ENCODE measurements at regions not wholly inside any gene's neighbourhood (a gene's known extent, or its start where the extent isn't known, plus 50 kb on each side); places are given as distances from the start of the nearest gene placed in this dataset.

GRCh38 chr13:96900986-96901385 is 93.3 kb downstream of the OXGR1 start:
- H3K4me1 ChIP-seq (ENCODE audit: low read depth), result peaks cover 16% of the 10 kb centered on the region
- H3K27ac ChIP-seq, result no peak overlapping the region
- H3K9me3 ChIP-seq (ENCODE audit: low read depth), result no peaks in the 10 kb centered on the region
- no peaks in the 10 kb centered on the region for H3K36me3 ChIP-seq
- no peak overlapping the region for H3K4me3 ChIP-seq
- TF ChIP-seq CTCF (IDR thresholded peaks at IDR 0.05; ENCODE audit: low read depth, low read length), result no peak
- no peaks in the 10 kb centered on the region for H3K27me3 ChIP-seq
- DNase-seq (ENCODE audit: low read depth in 1 of 2, low spot score in 1 of 2), result no peak

- no peaks in the 10 kb centered on the region for H3K36me3 ChIP-seq
- no peaks in the 10 kb centered on the region for H3K9me3 ChIP-seq (ENCODE audit: low read depth)
- no peak for DNase-seq (ENCODE audit: low read depth in 1 of 2, low spot score in 1 of 2)
- no peak overlapping the region for H3K27ac ChIP-seq
- H3K27me3 ChIP-seq, result no peaks in the 10 kb centered on the region
- peaks cover 16% of the 10 kb centered on the region for H3K4me1 ChIP-seq (ENCODE audit: low read depth)
- TF ChIP-seq CTCF (IDR thresholded peaks at IDR 0.05; ENCODE audit: low read depth, low read length), result no peak
- no peak overlapping the region for H3K4me3 ChIP-seq
Measured at GRCh38 chr13:96899946-96900345, 94.3 kb downstream of the OXGR1 start.

- no peak for TF ChIP-seq CTCF (IDR thresholded peaks at IDR 0.05; ENCODE audit: low read depth, low read length)
- no peaks in the 10 kb centered on the region for H3K9me3 ChIP-seq (ENCODE audit: low read depth)
- H3K4me3 ChIP-seq, result no peak overlapping the region
- H3K27ac ChIP-seq, result no peak overlapping the region
- no peaks in the 10 kb centered on the region for H3K36me3 ChIP-seq
- no peak for DNase-seq (ENCODE audit: low read depth in 1 of 2, low spot score in 1 of 2)
- H3K27me3 ChIP-seq, result no peaks in the 10 kb centered on the region
- peaks cover 16% of the 10 kb centered on the region for H3K4me1 ChIP-seq (ENCODE audit: low read depth)
Measured at GRCh38 chr13:96898646-96899254, 95.5 kb downstream of the OXGR1 start.

GRCh38 chr13:96898212-96898611 is 96.1 kb downstream of the OXGR1 start:
- TF ChIP-seq CTCF (IDR thresholded peaks at IDR 0.05; ENCODE audit: low read depth, low read length), result no peak
- Histone ChIP-seq H3K4me1 (ENCODE audit: low read depth) (peaks cover 16% of the 10 kb centered on the region), H3K27ac (no peak overlapping the region)

More at GRCh38 chr13:96898212-96898611, 96.1 kb downstream of the OXGR1 start:
- Histone ChIP-seq H3K4me3 (no peak overlapping the region), H3K9me3 (ENCODE audit: low read depth) (no peaks in the 10 kb centered on the region), H3K27me3 (no peaks in the 10 kb centered on the region), H3K36me3 (no peaks in the 10 kb centered on the region)
- DNase-seq (ENCODE audit: low read depth in 1 of 2, low spot score in 1 of 2), result peak in 1 of 2 donors; percentile 17
